HCT116 (cell line): ENCODE measurements at regions not wholly inside any gene's neighbourhood (a gene's known extent, or its start where the extent isn't known, plus 50 kb on each side); places are given as distances from the start of the nearest gene placed in this dataset.

ENCODE experiments used
- ATAC-seq: fragments of 200-7000 bp; cut with Tn5 transposase; 2 replicates; pipeline ENCODE4 v1.9.1; 2020; ENCODE audit warnings: mild to moderate bottlenecking, moderate library complexity
- BruUV-seq: library from RNA; stranded (reverse); fragments of 400-500 nt; replicated peaks from 2 replicates; lab custom pipeline; 2021; lab: Mats Ljungman, UMichigan
- CTCF ChIA-PET: fragments of 300-600 bp; sonication (Branson Sonifier 250); formaldehyde crosslinking; loops from one replicate; lab custom pipeline; 2021; ENCODE audit warnings: antibody characterized with exemption; lab: Charles Lee
- POLR2A ChIA-PET: fragments of 300-600, 350-600 bp; sonication (Branson Sonifier 250); formaldehyde crosslinking; loops from one replicate; lab custom pipeline; 2021; ENCODE audit warnings: antibody characterized with exemption; lab: Charles Lee
- RAD21 ChIA-PET, 2 experiments: fragments of 300-600 bp; sonication (Branson Sonifier 250); formaldehyde crosslinking; loops; one replicate each; lab custom pipeline; 2023; ENCODE audit warnings: low total read pairs in 2 of 2; ENCODE audit not compliant: uncharacterized antibody in 2 of 2, unreplicated experiment in 2 of 2, low non-redundant PET in 1 of 2; lab: Charles Lee
- DNase-seq: peaks from one replicate; pipeline ENCODE4 v3.0.0-alpha.2; 2010; ENCODE audit warnings: low read depth, low spot score
- H2AFZ ChIP-seq: fragments of 200-600 bp; shearing (Covaris generic), sonication (generic); 2 replicates; pipeline ENCODE4 v1.6.1; 2017; ENCODE audit warnings: low read depth, mixed run types, mixed read lengths, antibody characterized with exemption, low read length; ENCODE audit not compliant: poor library complexity, severe bottlenecking
- H3K27ac ChIP-seq: 2 replicates; pipeline ENCODE4 v1.5.1; 2012; ENCODE audit warnings: low read depth, low read length
- H3K27me3 ChIP-seq: fragments of 200-600 bp; sonication (generic); 2 replicates; pipeline ENCODE4 v1.6.1; 2016; ENCODE audit warnings: mixed run types, low read length, mixed read lengths; ENCODE audit not compliant: insufficient read depth
- H3K36me3 ChIP-seq, 2 experiments: fragments of 200-500 bp in 1 of 2; fragments of 200-600 bp in 1 of 2; sonication (Bioruptor generic) in 1 of 2; sonication (generic) in 1 of 2; 2 replicates each; pipeline versions ENCODE4 v1.5.1 to v1.6.1; 2014 to 2016; ENCODE audit warnings: low read length in 2 of 2, inconsistent platforms in 1 of 2, mixed read lengths in 1 of 2, mixed run types in 1 of 2; ENCODE audit not compliant: insufficient read depth in 2 of 2, control insufficient read depth in 1 of 2
- H3K4me1 ChIP-seq, 2 experiments: fragments of 200-600 bp in 1 of 2; sonication (generic) in 1 of 2; 2 replicates each; pipeline versions ENCODE4 v1.5.1 to v1.6.1; 2012 to 2017; ENCODE audit warnings: low read length in 2 of 2, inconsistent platforms in 1 of 2, mild to moderate bottlenecking in 1 of 2, mixed read lengths in 1 of 2, mixed run types in 1 of 2, moderate library complexity in 1 of 2; ENCODE audit not compliant: insufficient read depth in 2 of 2, control insufficient read depth in 1 of 2
- H3K4me2 ChIP-seq: fragments of 200-600 bp; sonication (generic); 2 replicates; pipeline ENCODE4 v1.6.1; 2017; ENCODE audit warnings: mixed run types, low read length, mixed read lengths
- H3K4me3 ChIP-seq, 2 experiments: fragments of 200-600 bp in 1 of 2; sonication (generic) in 1 of 2; replicated peaks in 1 of 2; 2 replicates each; pipeline ENCODE4 v1.5.1; 2011 to 2016; ENCODE audit warnings: low read length in 2 of 2, control low read depth in 1 of 2, low read depth in 1 of 2, mild to moderate bottlenecking in 1 of 2, mixed read lengths in 1 of 2, mixed run types in 1 of 2
- H3K79me2 ChIP-seq: fragments of 200-600 bp; sonication (generic); 2 replicates; pipeline ENCODE4 v1.6.1; 2017; ENCODE audit warnings: mild to moderate bottlenecking, mixed run types, low read length, moderate library complexity, mixed read lengths; ENCODE audit not compliant: insufficient read depth
- H3K9ac ChIP-seq: fragments of 200-600 bp; sonication (generic); 2 replicates; pipeline ENCODE4 v1.6.1; 2016; ENCODE audit warnings: low read length, mixed read lengths
- H3K9me2 ChIP-seq: fragments of 200-600 bp; sonication (generic), shearing (Covaris generic); 2 replicates; pipeline ENCODE4 v1.6.1; 2017; ENCODE audit warnings: mixed run types, mild to moderate bottlenecking, moderate library complexity; ENCODE audit not compliant: insufficient read depth
- H3K9me3 ChIP-seq, 2 experiments: fragments of 200-500 bp in 1 of 2; fragments of 200-600 bp in 1 of 2; sonication (Bioruptor generic) in 1 of 2; sonication (generic) in 1 of 2; 2 replicates each; pipeline ENCODE4 v1.6.1; 2014 to 2017; ENCODE audit warnings: low read length in 2 of 2, mixed read lengths in 2 of 2, inconsistent platforms in 1 of 2, low read depth in 1 of 2, mild to moderate bottlenecking in 1 of 2, mixed run types in 1 of 2, moderate library complexity in 1 of 2; ENCODE audit not compliant: control insufficient read depth in 1 of 2, insufficient read depth in 1 of 2
- H4K20me1 ChIP-seq: fragments of 200-600 bp; sonication (generic), shearing (Covaris generic); 2 replicates; pipeline ENCODE4 v1.6.1; 2017; ENCODE audit warnings: mixed run types, mild to moderate bottlenecking, moderate library complexity; ENCODE audit not compliant: insufficient read depth
- CEBPB ChIP-seq: IDR thresholded peaks from 2 replicates; pipeline ENCODE4 v1.6.1; 2012; ENCODE audit warnings: low read depth
- EGR1 ChIP-seq: IDR thresholded peaks from 2 replicates; pipeline ENCODE4 v1.6.1; 2012; ENCODE audit warnings: low read depth
- ELF1 ChIP-seq: IDR thresholded peaks from 2 replicates; pipeline ENCODE4 v1.6.1; 2012; ENCODE audit warnings: low read depth, borderline replicate concordance
- EZH2 ChIP-seq: fragments of 200-600 bp; sonication (generic); IDR thresholded peaks from 2 replicates; pipeline ENCODE4 v1.6.1; 2017; ENCODE audit warnings: antibody characterized with exemption, mixed run types
- EZH2phosphoT487 ChIP-seq: fragments of 200-600 bp; IDR thresholded peaks from 2 replicates; pipeline ENCODE4 v1.6.1; 2018; ENCODE audit warnings: antibody characterized with exemption, borderline replicate concordance
- FOSL1 ChIP-seq: IDR thresholded peaks from 2 replicates; pipeline ENCODE4 v1.6.1; 2012; ENCODE audit warnings: low read depth
- JUND ChIP-seq: IDR thresholded peaks from 2 replicates; pipeline ENCODE4 v1.6.1; 2012
- MAX ChIP-seq: IDR thresholded peaks from 2 replicates; pipeline ENCODE4 v1.6.1; 2012
- POLR2A ChIP-seq: IDR thresholded peaks from 2 replicates; pipeline ENCODE4 v1.7.0; 2011; ENCODE audit warnings: borderline replicate concordance; ENCODE audit not compliant: insufficient read depth, insufficient read length; ENCODE audit errors: extremely low read depth
- POLR2AphosphoS5 ChIP-seq: IDR thresholded peaks from 2 replicates; pipeline ENCODE4 v1.6.1; 2011; ENCODE audit warnings: mild to moderate bottlenecking, low read depth, low read length, moderate library complexity
- RAD21 ChIP-seq: IDR thresholded peaks from 2 replicates; pipeline ENCODE4 v1.6.1; 2012; ENCODE audit warnings: low read depth, mild to moderate bottlenecking
- SIN3A ChIP-seq: IDR thresholded peaks from 2 replicates; pipeline ENCODE4 v1.6.1; 2012; ENCODE audit warnings: low read depth
- SP1 ChIP-seq: IDR thresholded peaks from 2 replicates; pipeline ENCODE4 v1.6.1; 2012; ENCODE audit warnings: low read depth
- TCF7L2 ChIP-seq: IDR thresholded peaks from 2 replicates; pipeline ENCODE4 v1.7.0; 2011; ENCODE audit warnings: borderline replicate concordance, inconsistent platforms; ENCODE audit not compliant: insufficient read depth, insufficient read length; ENCODE audit errors: extremely low read depth
- ZBTB33 ChIP-seq: IDR thresholded peaks from 2 replicates; pipeline ENCODE4 v1.6.1; 2011; ENCODE audit warnings: mild to moderate bottlenecking, low read length, moderate library complexity; ENCODE audit not compliant: insufficient replicate concordance; ENCODE audit errors: extremely low read depth
- ZFX ChIP-seq: fragments of 450-650 bp; IDR thresholded peaks from 2 replicates; pipeline ENCODE4 v1.6.1; 2017
- ZNF274 ChIP-seq: fragments of 200-500 bp; sonication (Bioruptor generic); IDR thresholded peaks from 2 replicates; pipeline ENCODE4 v1.6.1; 2014; ENCODE audit warnings: mild to moderate bottlenecking, low read depth, low read length, inconsistent platforms
- intact Hi-C: fragments of 100-400 bp; cut with micrococcal nuclease; formaldehyde crosslinking; loops from 2 replicates; pipeline ENCODE4 v1.10.0; 2022
- TF ChIP-seq, protein P1 (sequence below): IDR thresholded peaks from 2 replicates; pipeline ENCODE4 v1.6.1; 2012

GRCh38 chr16:86753399-86753798 is 175.1 kb downstream of the FOXL1 start:
- Histone ChIP-seq H3K4me1 (peaks cover 3 to 9% of the 10 kb centered on the region in 2 experiments; a peak in 2 of 4 replicates), H3K9ac (no peak overlapping the region), H2AFZ (no peak overlapping the region), H3K4me2 (no peak overlapping the region), H3K36me3 (no peaks in the 10 kb centered on the region), H3K79me2 (no peaks in the 10 kb centered on the region), H3K27ac (no peak overlapping the region), H3K9me3 (no peaks in the 10 kb centered on the region), H3K4me3 (no peak overlapping the region), H3K27me3 (no peaks in the 10 kb centered on the region; the same call in 1 of the 2 replicates)
- no peak for ATAC-seq
- RAD21 ChIA-PET, result no interaction called here
- CTCF ChIA-PET, result no interaction called here
- POLR2A ChIA-PET, result no interaction called here
- no peak for DNase-seq
- TF ChIP-seq SP1, result no peak
- no peak for TF ChIP-seq JUND
- TF ChIP-seq POLR2AphosphoS5, result no peak
- TF ChIP-seq RAD21, result no peak
- no peak for TF ChIP-seq ZNF274
- no peak for TF ChIP-seq FOSL1
- no peak for TF ChIP-seq EZH2
- TF ChIP-seq MAX, result no peak
- TF ChIP-seq ZFX, result no peak
- no peak for TF ChIP-seq SIN3A
- TF ChIP-seq, protein P1, sequence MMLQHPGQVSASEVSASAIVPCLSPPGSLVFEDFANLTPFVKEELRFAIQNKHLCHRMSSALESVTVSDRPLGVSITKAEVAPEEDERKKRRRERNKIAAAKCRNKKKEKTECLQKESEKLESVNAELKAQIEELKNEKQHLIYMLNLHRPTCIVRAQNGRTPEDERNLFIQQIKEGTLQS, result no peak
- TF ChIP-seq CEBPB, result no peak
- no peak for TF ChIP-seq ELF1
- TF ChIP-seq POLR2A, result no peak
- TF ChIP-seq EGR1, result no peak
- TF ChIP-seq ZBTB33, result no peak
- TF ChIP-seq EZH2phosphoT487, result no peak
- no peak for TF ChIP-seq TCF7L2
- TF ChIP-seq, all 23 proteins: peak for 0
- no peaks in the 10 kb centered on the region for H3K9me2 ChIP-seq
- intact Hi-C loops, result loop anchor here (5.0 kb wide), 1 partner anchor 49 kb away; no protein-coding TSS in a partner anchor
- H4K20me1 ChIP-seq, result no peaks in the 10 kb centered on the region
- no TSS peak for BruUV-seq
